ENCODE measurements at regions not wholly inside any gene's neighbourhood (a gene's known extent, or its start where the extent isn't known, plus 50 kb on each side); places are given as distances from the start of the nearest gene placed in this dataset.

- no peak for TF ChIP-seq CHD4 (IDR thresholded peaks at IDR 0.05; ENCODE audit: insufficient read depth, insufficient replicate concordance, low read depth, low read length, poor library complexity, severe bottlenecking)
- TF ChIP-seq GTF2B (IDR thresholded peaks at IDR 0.05; ENCODE audit: extremely low read depth, insufficient read length) = no peak
- no peak for TF ChIP-seq TCF7 (IDR thresholded peaks at IDR 0.05; ENCODE audit: borderline replicate concordance)
- no peak for TF ChIP-seq MXD1 (CRISPR knock-in tag; IDR thresholded peaks at IDR 0.05; ENCODE audit: borderline replicate concordance, poor library complexity, severe bottlenecking)
Measured at GRCh38 chr9:2288309-2288708, 273.2 kb downstream of the SMARCA2 start (continued).

GRCh38 chr9:2289263-2289662 lies 274.1 kb downstream of the SMARCA2 start:
- H3K9me3 ChIP-seq (replicated peaks; ENCODE audit: control insufficient read depth, insufficient read depth, low read depth, low read length) = no peaks in the 10 kb centered on the region
- in situ Hi-C loops (cut with MboI) (no loop called here), intact Hi-C loops (cut with micrococcal nuclease) (no loop called here)
- TF ChIP-seq JUNB (CRISPR knock-in tag; conservative IDR thresholded peaks at IDR 0.05) (no peak), ZNF41 (CRISPR knock-in tag; conservative IDR thresholded peaks at IDR 0.05) (no peak), MAFK (IDR thresholded peaks at IDR 0.05; ENCODE audit: low read length) (no peak), PURB (CRISPR knock-in tag; IDR thresholded peaks at IDR 0.05; ENCODE audit: low read depth) (no peak), FOXP1 (CRISPR knock-in tag; IDR thresholded peaks at IDR 0.05) (no peak), PRMT5 (CRISPR knock-in tag; IDR thresholded peaks at IDR 0.05) (no peak), ZFP91 (CRISPR knock-in tag; IDR thresholded peaks at IDR 0.05) (no peak), NCOA6 (IDR thresholded peaks at IDR 0.05) (no peak), MED1 (CRISPR knock-in tag; IDR thresholded peaks at IDR 0.05; ENCODE audit: borderline replicate concordance) (no peak)
- H3K36me3 ChIP-seq (ENCODE audit: control insufficient read depth, insufficient read depth, low read length) = no peaks in the 10 kb centered on the region
- WGBS (ENCODE audit: insufficient coverage, low coverage, missing lambda C conversion rate) = 0% methylated on average over 4 of the region's 4 CpGs
- POLR2A ChIA-PET = no interaction called here
- no TSS peak for BruUV-seq (replicated peaks)
- no peaks in the 10 kb centered on the region for H4K20me1 ChIP-seq (replicated peaks; ENCODE audit: control insufficient read depth, insufficient read depth, low read length)
- FAIRE-seq (no peak), ATAC-seq (no peak), DNase-seq (ENCODE audit: extremely low read depth in 1 of 4, low spot score in 3 of 4) (no peak)
- H3K4me2 ChIP-seq (ENCODE audit: insufficient read depth, low read length) = no peak overlapping the region
- no peaks in the 10 kb centered on the region for H3K79me2 ChIP-seq (ENCODE audit: control insufficient read depth, insufficient read depth, low read length)
- H3K4me3 ChIP-seq = no peak overlapping the region
- no peaks in the 10 kb centered on the region for H3K9me1 ChIP-seq (ENCODE audit: control insufficient read depth, insufficient read depth, low read length)
- no peak overlapping the region for H3K9ac ChIP-seq (ENCODE audit: insufficient read depth in 1 of 2, low read depth in 2 of 2, low read length in 2 of 2)
- H3K4me1 ChIP-seq (replicated peaks in 1 of 2; ENCODE audit: control insufficient read depth in 2 of 2, insufficient read depth in 2 of 2, low read length in 2 of 2) = no peaks in the 10 kb centered on the region
- CTCF ChIA-PET (ENCODE audit: low intra/inter-chr PET ratio) = no interaction called here
- no peak overlapping the region for H3K27ac ChIP-seq (ENCODE audit: extremely low read depth, low read depth, low read length)
- no peak overlapping the region for H2AFZ ChIP-seq (ENCODE audit: low read depth, low read length)
- H3K27me3 ChIP-seq (ENCODE audit: control insufficient read depth in 2 of 2, insufficient read depth in 2 of 2, low read length in 2 of 2) = no peaks in the 10 kb centered on the region
